WTC11 (cell line): ENCODE measurements at regions not wholly inside any gene's neighbourhood (a gene's known extent, or its start where the extent isn't known, plus 50 kb on each side); places are given as distances from the start of the nearest gene placed in this dataset.

Experiments used
- ATAC-seq: fragments of 200-7000 bp; cut with Tn5 transposase; 2 replicates; pipeline ENCODE4 v1.10.0; 2021; ENCODE audit warnings: mild to moderate bottlenecking, moderate library complexity
- CTCF ChIA-PET: fragments of 300-600 bp; sonication (Branson Sonifier 250); formaldehyde crosslinking; loops from one replicate; lab custom pipeline; 2021; ENCODE audit warnings: antibody characterized with exemption; lab: Charles Lee
- POLR2A ChIA-PET: fragments of 350-600 bp; sonication (Branson Sonifier 250); formaldehyde crosslinking; loops from one replicate; lab custom pipeline; 2021; ENCODE audit warnings: antibody characterized with exemption; lab: Charles Lee
- DNase-seq: peaks from one replicate; pipeline ENCODE4 v3.0.0; 2021; ENCODE audit warnings: low spot score
- H3K27ac Mint-ChIP-seq: 2 replicates; pipeline ENCODE4 v1.8.0; 2021; ENCODE audit warnings: mixed read lengths
- H3K27me3 Mint-ChIP-seq: 2 replicates; pipeline ENCODE4 v1.8.0; 2021; ENCODE audit warnings: low read depth, mild to moderate bottlenecking, moderate library complexity, mixed read lengths
- H3K36me3 Mint-ChIP-seq: 2 replicates; pipeline ENCODE4 v1.8.0; 2021; ENCODE audit warnings: mixed read lengths
- H3K4me1 Mint-ChIP-seq: 2 replicates; pipeline ENCODE4 v1.8.0; 2022; ENCODE audit warnings: mixed read lengths
- H3K4me3 Mint-ChIP-seq: 2 replicates; pipeline ENCODE4 v1.8.0; 2021; ENCODE audit warnings: mild to moderate bottlenecking, moderate library complexity, mixed read lengths
- H3K9me3 Mint-ChIP-seq: 2 replicates; pipeline ENCODE4 v1.8.0; 2021; ENCODE audit warnings: mixed read lengths
- ARID4B ChIP-seq: sonication (generic); formaldehyde crosslinking; IDR thresholded peaks from 2 replicates; pipeline ENCODE4 v1.8.0; 2023; ENCODE audit warnings: missing genetic modification reagents, mild to moderate bottlenecking, borderline replicate concordance
- ATF2 ChIP-seq: sonication (generic); formaldehyde crosslinking; IDR thresholded peaks from 2 replicates; pipeline ENCODE4 v1.8.1; 2022; ENCODE audit warnings: low read depth, missing genetic modification reagents, borderline replicate concordance
- CBFB ChIP-seq: sonication (generic); formaldehyde crosslinking; IDR thresholded peaks from 2 replicates; pipeline ENCODE4 v1.8.1; 2022; ENCODE audit warnings: mild to moderate bottlenecking, low read depth, missing genetic modification reagents
- CREM ChIP-seq: sonication (generic); formaldehyde crosslinking; IDR thresholded peaks from 2 replicates; pipeline ENCODE4 v1.8.1; 2022; ENCODE audit warnings: mild to moderate bottlenecking, missing genetic modification reagents, moderate library complexity
- CTCF ChIP-seq: fragments of 200-600 bp; IDR thresholded peaks from 2 replicates; pipeline ENCODE4 v1.8.0; 2022; ENCODE audit warnings: antibody characterized with exemption
- E2F4 ChIP-seq: sonication (generic); formaldehyde crosslinking; IDR thresholded peaks from 2 replicates; pipeline ENCODE4 v1.8.1; 2022; ENCODE audit warnings: low read depth, mild to moderate bottlenecking, moderate library complexity, missing genetic modification reagents, borderline replicate concordance
- IRF1 ChIP-seq: sonication (generic); formaldehyde crosslinking; IDR thresholded peaks from 2 replicates; pipeline ENCODE4 v1.8.0; 2023; ENCODE audit warnings: missing genetic modification reagents
- JUN ChIP-seq: sonication (generic); formaldehyde crosslinking; IDR thresholded peaks from 2 replicates; pipeline ENCODE4 v1.8.0; 2023; ENCODE audit warnings: mild to moderate bottlenecking, missing genetic modification reagents
- MLX ChIP-seq: sonication (generic); formaldehyde crosslinking; IDR thresholded peaks from 2 replicates; pipeline ENCODE4 v1.8.1; 2023; ENCODE audit warnings: mild to moderate bottlenecking, missing genetic modification reagents, moderate library complexity
- NFYB ChIP-seq: sonication (generic); formaldehyde crosslinking; conservative IDR thresholded peaks from 2 replicates; pipeline ENCODE4 v1.8.0; 2022; ENCODE audit warnings: low read depth, missing genetic modification reagents
- OVOL2 ChIP-seq: fragments of 250-450 bp; sonication (Bioruptor Pico); IDR thresholded peaks from 2 replicates; pipeline ENCODE4 v1.9.0; 2021; ENCODE audit warnings: mild to moderate bottlenecking, borderline replicate concordance
- PREB ChIP-seq: sonication (generic); formaldehyde crosslinking; IDR thresholded peaks from 2 replicates; pipeline ENCODE4 v1.8.1; 2022; ENCODE audit warnings: mild to moderate bottlenecking, missing genetic modification reagents, moderate library complexity, borderline replicate concordance
- TCF7 ChIP-seq: sonication (generic); formaldehyde crosslinking; IDR thresholded peaks from 2 replicates; pipeline ENCODE4 v1.8.0; 2022; ENCODE audit warnings: mild to moderate bottlenecking, low read depth, missing genetic modification reagents, moderate library complexity
- ZBTB21 ChIP-seq: sonication (generic); formaldehyde crosslinking; IDR thresholded peaks from 2 replicates; pipeline ENCODE4 v1.8.1; 2023; ENCODE audit warnings: mild to moderate bottlenecking, missing genetic modification reagents, borderline replicate concordance
- ZNF121 ChIP-seq: sonication (generic); formaldehyde crosslinking; IDR thresholded peaks from 2 replicates; pipeline ENCODE4 v1.8.0; 2023; ENCODE audit warnings: missing genetic modification reagents
- ZNF263 ChIP-seq: sonication (generic); formaldehyde crosslinking; IDR thresholded peaks from 2 replicates; pipeline ENCODE4 v1.8.1; 2022; ENCODE audit warnings: low read depth, mild to moderate bottlenecking, moderate library complexity, missing genetic modification reagents
- ZNF281 ChIP-seq: sonication (generic); formaldehyde crosslinking; IDR thresholded peaks from 2 replicates; pipeline ENCODE4 v1.8.0; 2023; ENCODE audit warnings: mild to moderate bottlenecking, missing genetic modification reagents
- ZNF317 ChIP-seq: sonication (generic); formaldehyde crosslinking; IDR thresholded peaks from 2 replicates; pipeline ENCODE4 v1.8.1; 2023; ENCODE audit warnings: low read depth, mild to moderate bottlenecking, moderate library complexity, missing genetic modification reagents, borderline replicate concordance

GRCh38 chr10:36163827-36164226, 521.7 kb upstream of the FZD8 start:
- TF ChIP-seq CREM (CRISPR knock-in tag) (no peak), PREB (CRISPR knock-in tag) (no peak), ZNF317 (CRISPR knock-in tag) (no peak), CBFB (CRISPR knock-in tag) (no peak), IRF1 (no peak), CTCF (no peak), E2F4 (CRISPR knock-in tag) (no peak), ZBTB21 (CRISPR knock-in tag) (no peak), ZNF121 (CRISPR knock-in tag) (no peak)
- TF ChIP-seq, all 79 proteins: peak for 0
- no peaks in the 10 kb centered on the region for H3K36me3 Mint-ChIP-seq
- CTCF ChIA-PET, result no interaction called here
- POLR2A ChIA-PET, result no interaction called here
- peaks cover 7% of the 10 kb centered on the region; the same call in 1 of the 2 replicates for H3K9me3 Mint-ChIP-seq
- H3K27ac Mint-ChIP-seq, result no peak overlapping the region
- no peaks in the 10 kb centered on the region for H3K27me3 Mint-ChIP-seq
- DNase-seq (no peak), ATAC-seq (no peak)
- peaks cover 17% of the 10 kb centered on the region for H3K4me1 Mint-ChIP-seq
- no peak overlapping the region for H3K4me3 Mint-ChIP-seq

- TF ChIP-seq NFYB (CRISPR knock-in tag) (no peak), TCF7 (CRISPR knock-in tag) (no peak), ZNF263 (no peak), MLX (CRISPR knock-in tag) (no peak), ATF2 (CRISPR knock-in tag) (no peak), JUN (no peak), OVOL2 (CRISPR knock-in tag) (no peak), ZNF281 (no peak), IRF1 (no peak), ARID4B (CRISPR knock-in tag) (no peak)
- ChIA-PET CTCF (no interaction called here), POLR2A (no interaction called here)
- Mint-ChIP-seq H3K27ac (no peak overlapping the region), H3K4me1 (no peaks in the 10 kb centered on the region), H3K36me3 (no peaks in the 10 kb centered on the region), H3K4me3 (no peak overlapping the region), H3K27me3 (no peaks in the 10 kb centered on the region), H3K9me3 (no peaks in the 10 kb centered on the region)
- DNase-seq, result no peak
- ATAC-seq, result no peak
These were observed 515.4 kb upstream of the FZD8 start for GRCh38 chr10:36157486-36157885.
